Calu3 (cell line): ENCODE measurements at regions not wholly inside any gene's neighbourhood (a gene's known extent, or its start where the extent isn't known, plus 50 kb on each side); places are given as distances from the start of the nearest gene placed in this dataset.

ENCODE experiments used
- BruUV-seq: library from RNA; stranded (reverse); fragments of 400-500 nt; replicated peaks from 2 replicates; lab custom pipeline; 2021; lab: Mats Ljungman, UMichigan
- CTCF ChIA-PET: fragments of 300-600 bp; sonication (Branson Sonifier 250); formaldehyde crosslinking; loops from one replicate; lab custom pipeline; 2022; ENCODE audit warnings: antibody characterized with exemption; lab: Charles Lee
- DNase-seq: peaks from one replicate; pipeline ENCODE4 v3.0.0; 2022
- H3K27ac Mint-ChIP-seq: one replicate; pipeline ENCODE4 v1.8.0; 2022; ENCODE audit warnings: mixed read lengths; ENCODE audit not compliant: unreplicated experiment
- H3K27me3 Mint-ChIP-seq: one replicate; pipeline ENCODE4 v1.8.0; 2022; ENCODE audit warnings: mixed read lengths; ENCODE audit not compliant: unreplicated experiment
- H3K36me3 Mint-ChIP-seq: one replicate; pipeline ENCODE4 v1.8.0; 2022; ENCODE audit warnings: mild to moderate bottlenecking, moderate library complexity, mixed read lengths; ENCODE audit not compliant: insufficient read depth, unreplicated experiment
- H3K4me1 Mint-ChIP-seq: one replicate; pipeline ENCODE4 v1.8.0; 2022; ENCODE audit warnings: mild to moderate bottlenecking, low read depth, mixed read lengths; ENCODE audit not compliant: unreplicated experiment
- H3K4me3 Mint-ChIP-seq: one replicate; pipeline ENCODE4 v1.8.0; 2022; ENCODE audit warnings: mild to moderate bottlenecking, low read depth, moderate library complexity, mixed read lengths; ENCODE audit not compliant: unreplicated experiment
- H3K9me3 Mint-ChIP-seq: one replicate; pipeline ENCODE4 v1.8.0; 2022; ENCODE audit warnings: low read depth, mixed read lengths; ENCODE audit not compliant: unreplicated experiment
- CTCF ChIP-seq: fragments of 200-600 bp; IDR thresholded peaks from one replicate; pipeline ENCODE4 v1.8.0; 2022; ENCODE audit warnings: antibody characterized with exemption; ENCODE audit not compliant: unreplicated experiment
- intact Hi-C: fragments of 100-400 bp; cut with micrococcal nuclease; formaldehyde crosslinking; loops from one replicate; pipeline ENCODE4 v1.10.0; 2022; ENCODE audit not compliant: unreplicated experiment

- H3K36me3 Mint-ChIP-seq, result no peaks in the 10 kb centered on the region
- H3K27me3 Mint-ChIP-seq, result peaks cover 41% of the 10 kb centered on the region
- H3K4me3 Mint-ChIP-seq, result no peak overlapping the region
- H3K27ac Mint-ChIP-seq, result no peak overlapping the region
- TF ChIP-seq CTCF, result no peak
- CTCF ChIA-PET, result no interaction called here
- intact Hi-C loops, result no loop called here
- no peaks in the 10 kb centered on the region for H3K4me1 Mint-ChIP-seq
- BruUV-seq, result no TSS peak
- no peak for DNase-seq
- H3K9me3 Mint-ChIP-seq, result no peaks in the 10 kb centered on the region
Measured at GRCh38 chr11:15610881-15611280, 496.2 kb downstream of the INSC start.

GRCh38 chr11:15613251-15613650 lies 498.5 kb downstream of the INSC start:
- no peaks in the 10 kb centered on the region for H3K9me3 Mint-ChIP-seq
- intact Hi-C loops, result no loop called here
- CTCF ChIA-PET, result no interaction called here
- no peak overlapping the region for H3K27ac Mint-ChIP-seq
- no peaks in the 10 kb centered on the region for H3K4me1 Mint-ChIP-seq
- BruUV-seq, result no TSS peak
- TF ChIP-seq CTCF, result no peak
- no peak for DNase-seq
- H3K36me3 Mint-ChIP-seq, result no peaks in the 10 kb centered on the region
- peaks cover 41% of the 10 kb centered on the region for H3K27me3 Mint-ChIP-seq
- H3K4me3 Mint-ChIP-seq, result no peak overlapping the region

GRCh38 chr11:15613789-15614188 lies 499.1 kb downstream of the INSC start:
- CTCF ChIA-PET, result no interaction called here
- H3K27me3 Mint-ChIP-seq, result peaks cover 39% of the 10 kb centered on the region

GRCh38 chr11:15615398-15616096 lies 500.8 kb downstream of the INSC start:
- DNase-seq, result no peak
- Mint-ChIP-seq H3K27ac (no peak overlapping the region), H3K36me3 (no peaks in the 10 kb centered on the region), H3K27me3 (peaks cover 22% of the 10 kb centered on the region), H3K4me3 (no peak overlapping the region), H3K4me1 (no peaks in the 10 kb centered on the region), H3K9me3 (no peaks in the 10 kb centered on the region)
- TF ChIP-seq CTCF, result no peak
- CTCF ChIA-PET, result no interaction called here
- BruUV-seq, result no TSS peak
- intact Hi-C loops, result no loop called here

More at GRCh38 chr11:15613789-15614188, 499.1 kb downstream of the INSC start:
- H3K4me1 Mint-ChIP-seq, result no peaks in the 10 kb centered on the region
- no peaks in the 10 kb centered on the region for H3K9me3 Mint-ChIP-seq
- no peak overlapping the region for H3K27ac Mint-ChIP-seq
- no peak overlapping the region for H3K4me3 Mint-ChIP-seq
- H3K36me3 Mint-ChIP-seq, result no peaks in the 10 kb centered on the region
- intact Hi-C loops, result no loop called here
- TF ChIP-seq CTCF, result no peak
- DNase-seq, result no peak
- BruUV-seq, result no TSS peak
